ENCODE measurements at regions not wholly inside any gene's neighbourhood (a gene's known extent, or its start where the extent isn't known, plus 50 kb on each side); places are given as distances from the start of the nearest gene placed in this dataset.

DNA sequence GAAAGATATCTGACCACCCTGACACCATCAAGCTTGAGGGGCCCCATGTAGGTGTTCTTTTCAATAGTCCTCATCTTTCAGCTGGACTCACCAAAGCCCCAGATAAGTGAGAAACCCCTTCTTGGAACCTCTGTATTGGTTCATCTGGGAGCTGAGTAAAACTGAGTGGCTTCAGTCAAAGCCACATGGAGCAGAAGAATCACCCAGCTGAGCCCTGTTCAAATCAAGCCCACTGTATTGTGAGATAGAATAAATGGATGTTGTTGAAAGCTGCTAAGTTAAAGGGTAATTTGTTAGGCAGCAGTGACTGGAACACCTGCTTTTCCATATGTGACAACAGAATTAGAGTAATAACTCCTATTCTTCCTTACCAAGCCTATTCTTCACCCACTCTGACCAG is 64.8 kb upstream of the SDK1 start:
- DNase-seq, result no peak

DNA sequence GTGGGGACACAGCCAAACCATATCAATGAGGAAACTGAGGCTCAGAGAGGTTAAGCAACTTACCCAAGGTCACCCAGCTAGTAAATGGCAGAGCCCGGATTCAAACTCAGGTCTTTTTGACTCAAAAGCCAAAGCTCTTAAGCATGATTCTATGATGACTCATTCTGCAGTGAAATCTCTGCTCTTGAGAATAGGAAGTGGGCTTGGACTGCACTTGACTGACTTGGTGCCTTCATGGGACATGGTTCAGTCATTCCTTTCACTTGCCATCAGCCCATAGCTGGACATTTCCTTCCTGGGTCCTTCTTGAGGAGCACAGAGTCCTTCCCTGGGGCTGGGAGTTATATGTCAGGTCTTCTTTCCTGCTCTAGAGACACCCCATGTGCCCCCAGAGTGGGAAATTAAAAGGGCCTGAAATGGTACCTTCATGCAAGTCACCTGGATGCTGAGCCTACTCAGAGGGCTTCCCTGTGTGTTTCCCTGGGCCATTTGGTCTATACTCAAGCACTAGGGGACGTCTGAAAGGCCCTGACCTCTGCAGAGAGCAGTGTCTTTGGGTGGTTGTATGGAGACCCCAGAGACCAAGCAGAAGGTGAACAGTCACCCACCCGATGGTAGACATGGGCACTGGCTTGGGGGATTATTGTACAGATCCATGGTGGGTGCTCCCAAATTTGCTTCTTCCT is 62.4 kb upstream of the SDK1 start:
- DNase-seq, result no peak

- no peak for DNase-seq
Observed at GRCh38 chr7:3239291-3239691, 61.8 kb upstream of the SDK1 start.

DNA sequence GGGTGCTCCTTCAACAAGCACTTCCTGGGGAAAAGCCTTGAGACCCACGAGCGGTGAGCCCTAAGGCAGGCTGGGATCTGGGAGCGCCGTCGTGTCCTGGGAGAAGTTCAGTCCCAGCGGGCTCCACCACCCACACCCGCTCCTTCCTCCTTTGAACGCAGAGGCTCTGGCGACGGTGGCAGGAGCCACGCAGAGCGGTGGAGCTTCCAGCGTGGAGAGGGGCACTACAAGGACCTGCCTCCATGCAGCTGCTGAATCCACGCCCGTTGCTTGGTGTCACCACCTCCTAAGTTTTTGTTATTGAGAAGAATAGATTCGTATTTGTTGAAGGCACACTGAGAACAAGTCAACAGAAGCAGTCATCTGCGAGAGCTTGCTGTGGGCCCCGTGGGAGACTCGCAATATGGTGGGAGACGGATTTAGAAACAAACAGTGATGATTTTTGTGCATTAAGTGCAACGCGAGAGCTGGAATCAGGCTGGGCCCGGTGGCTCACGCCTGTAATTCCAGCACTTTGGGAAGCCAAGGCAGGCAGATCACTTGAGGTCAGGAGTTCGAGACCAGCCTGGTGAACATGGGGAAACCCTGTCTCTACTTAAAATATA is 60.1 kb upstream of the SDK1 start:
- DNase-seq, result no peak

DNA sequence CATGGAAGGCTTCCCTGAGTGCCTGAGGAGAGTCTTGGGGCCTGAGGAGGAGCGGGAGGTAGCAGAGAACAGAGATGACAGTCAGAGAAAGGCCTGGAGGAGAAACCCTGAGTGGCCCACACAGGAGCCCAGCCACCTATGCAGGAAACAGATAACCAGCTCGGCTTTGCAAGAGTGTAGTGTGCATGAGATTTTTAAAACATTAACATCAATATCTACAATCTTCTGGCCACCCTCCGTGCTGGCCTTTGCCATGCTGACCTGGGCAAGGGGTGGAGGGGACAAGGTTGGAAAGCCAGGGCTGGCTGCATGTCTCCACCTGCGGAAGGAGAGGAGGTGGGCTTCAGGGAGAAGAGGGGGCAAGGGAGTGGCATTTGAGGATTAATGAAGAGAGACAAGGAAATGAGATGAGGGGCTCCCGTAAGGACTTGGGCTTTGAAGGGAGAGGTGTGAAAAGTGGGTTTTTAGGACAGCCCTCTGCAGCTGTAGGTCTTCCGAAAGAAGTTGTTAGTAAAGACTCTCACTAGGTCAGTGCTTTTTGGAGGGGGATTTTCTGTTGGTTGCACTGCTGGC is 59.3 kb upstream of the SDK1 start:
- DNase-seq, result no peak

- DNase-seq, result no peak
Observed at GRCh38 chr7:3242398-3242972, 58.6 kb upstream of the SDK1 start.

DNA sequence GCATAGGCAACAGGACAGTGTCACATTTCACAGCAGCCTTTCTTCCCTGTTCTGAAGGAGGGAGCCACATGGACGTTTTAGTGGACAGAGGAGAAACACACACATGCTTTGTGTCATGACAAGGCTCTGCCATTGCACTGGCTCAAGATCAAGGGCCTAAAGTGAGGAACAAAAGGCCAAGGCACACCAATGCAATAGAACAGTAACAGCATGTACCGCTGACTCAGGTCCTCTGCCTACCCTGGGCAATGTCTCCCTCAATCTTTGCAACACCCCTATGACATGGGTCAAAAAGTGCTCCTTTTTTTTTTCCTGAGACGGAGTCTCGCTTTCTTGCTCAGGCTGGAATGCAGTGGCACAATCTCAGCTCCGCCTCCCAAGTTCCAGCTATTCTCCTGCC is 57.8 kb upstream of the SDK1 start:
- DNase-seq, result no peak

DNA sequence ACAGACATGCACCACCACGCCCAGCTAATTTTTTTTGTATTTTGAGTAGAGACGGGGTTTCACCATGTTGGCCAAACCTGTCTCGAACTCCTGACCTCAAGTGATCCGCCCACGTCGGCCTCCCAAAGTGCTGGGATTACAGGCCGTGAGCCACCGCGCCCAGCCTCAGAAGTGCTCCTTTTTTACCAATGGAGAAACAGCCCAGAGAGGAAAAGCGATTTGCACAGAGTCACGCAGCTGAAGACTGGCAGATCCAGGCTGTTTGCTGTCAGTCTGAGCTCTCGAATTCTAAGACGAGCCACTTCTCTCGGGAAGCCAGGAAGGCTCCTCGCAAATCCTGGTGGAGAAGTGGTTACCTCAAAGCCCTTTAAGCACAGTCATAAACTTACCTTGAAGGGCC is 57.4 kb upstream of the SDK1 start:
- no peak for DNase-seq

- no peak for DNase-seq
Observed at GRCh38 chr7:3244241-3244814, 56.7 kb upstream of the SDK1 start.

DNA sequence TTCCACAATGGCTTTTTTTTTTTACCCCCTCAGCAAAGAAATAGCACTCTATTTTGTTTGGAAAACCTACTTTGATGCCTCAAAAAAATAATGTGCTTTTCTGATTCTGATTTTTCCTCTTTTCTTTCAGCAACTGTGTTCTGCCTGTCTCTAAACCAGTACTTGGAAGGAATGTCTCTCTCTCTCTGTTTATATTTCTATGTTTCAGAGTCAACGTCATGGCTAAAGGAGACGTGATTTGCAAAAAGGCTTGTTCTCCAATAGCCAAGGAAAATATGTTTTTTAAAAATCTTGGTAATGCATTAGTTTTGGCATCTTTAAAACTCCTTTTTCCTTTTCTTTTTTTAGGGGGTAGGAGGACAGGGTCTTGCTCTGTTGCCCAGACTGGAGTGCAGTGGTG is 56.0 kb upstream of the SDK1 start:
- DNase-seq, result no peak

GRCh38 chr7:3245721-3246120 is 55.3 kb upstream of the SDK1 start:
- DNase-seq, result no peak

DNA sequence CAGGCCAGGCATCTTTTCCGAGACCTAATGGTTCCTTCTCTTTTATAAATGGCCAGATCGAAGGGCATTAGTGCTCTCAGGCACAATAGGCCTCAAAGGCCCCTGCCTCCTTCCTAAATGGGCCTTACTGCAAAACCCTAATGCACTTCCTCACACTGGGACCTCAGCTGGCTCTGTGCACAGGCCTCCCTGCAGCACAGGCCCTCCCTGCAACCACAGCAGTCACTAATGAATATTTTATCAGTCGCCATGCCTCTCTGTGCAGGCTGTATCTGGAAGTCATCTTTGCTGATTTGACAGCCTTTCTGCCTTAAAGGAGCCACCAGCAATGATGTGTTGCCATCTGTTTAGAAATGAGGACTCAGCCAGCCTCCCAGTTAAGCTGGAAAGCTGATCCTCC is 54.9 kb upstream of the SDK1 start:
- DNase-seq, result no peak

GRCh38 chr7:3246651-3247050 is 54.4 kb upstream of the SDK1 start:
- no peak for DNase-seq

- DNase-seq, result no peak
Observed at GRCh38 chr7:3250725-3251124, 50.3 kb upstream of the SDK1 start.

Data from CD4-positive, alpha-beta T cell treated with Interleukin-1 beta for 1 hour (primary cell).